ENCODE measurements at regions not wholly inside any gene's neighbourhood (a gene's known extent, or its start where the extent isn't known, plus 50 kb on each side); places are given as distances from the start of the nearest gene placed in this dataset.

DNA sequence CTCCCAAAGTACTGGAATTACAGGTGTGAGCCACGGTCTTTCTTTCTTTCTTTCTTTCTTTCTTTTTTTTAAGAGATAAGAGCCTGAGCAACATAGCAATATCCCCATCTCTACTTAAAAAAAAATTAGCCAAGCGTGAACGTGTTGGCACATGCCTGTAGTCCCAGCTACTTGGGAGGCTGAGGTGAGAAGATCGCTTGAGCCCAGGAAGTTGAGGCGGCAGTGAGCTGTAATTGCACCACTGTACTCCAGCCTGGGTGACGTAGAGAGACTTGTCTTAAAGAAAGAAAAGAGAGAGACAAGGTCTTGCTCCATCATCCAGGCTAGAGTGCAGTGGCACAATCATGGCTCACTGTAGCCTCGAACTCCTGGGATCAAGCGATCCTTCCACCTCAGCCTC is 162.0 kb upstream of the MLN start:
- H3K27ac ChIP-seq (ENCODE audit: low read depth, low read length) = no peak overlapping the region
- no peaks in the 10 kb centered on the region for H3F3A ChIP-seq (ENCODE audit: control insufficient read depth, insufficient read depth)
- no peak overlapping the region for H3K4me3 ChIP-seq (ENCODE audit: low read length)
- H3K9me2 ChIP-seq (replicated peaks; ENCODE audit: control insufficient read depth, low read length) = no peaks in the 10 kb centered on the region
- no peaks in the 10 kb centered on the region for H3K9me3 ChIP-seq (ENCODE audit: control insufficient read depth, insufficient read depth, low read length)
- TF ChIP-seq, protein P1, sequence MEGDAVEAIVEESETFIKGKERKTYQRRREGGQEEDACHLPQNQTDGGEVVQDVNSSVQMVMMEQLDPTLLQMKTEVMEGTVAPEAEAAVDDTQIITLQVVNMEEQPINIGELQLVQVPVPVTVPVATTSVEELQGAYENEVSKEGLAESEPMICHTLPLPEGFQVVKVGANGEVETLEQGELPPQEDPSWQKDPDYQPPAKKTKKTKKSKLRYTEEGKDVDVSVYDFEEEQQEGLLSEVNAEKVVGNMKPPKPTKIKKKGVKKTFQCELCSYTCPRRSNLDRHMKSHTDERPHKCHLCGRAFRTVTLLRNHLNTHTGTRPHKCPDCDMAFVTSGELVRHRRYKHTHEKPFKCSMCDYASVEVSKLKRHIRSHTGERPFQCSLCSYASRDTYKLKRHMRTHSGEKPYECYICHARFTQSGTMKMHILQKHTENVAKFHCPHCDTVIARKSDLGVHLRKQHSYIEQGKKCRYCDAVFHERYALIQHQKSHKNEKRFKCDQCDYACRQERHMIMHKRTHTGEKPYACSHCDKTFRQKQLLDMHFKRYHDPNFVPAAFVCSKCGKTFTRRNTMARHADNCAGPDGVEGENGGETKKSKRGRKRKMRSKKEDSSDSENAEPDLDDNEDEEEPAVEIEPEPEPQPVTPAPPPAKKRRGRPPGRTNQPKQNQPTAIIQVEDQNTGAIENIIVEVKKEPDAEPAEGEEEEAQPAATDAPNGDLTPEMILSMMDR (IDR thresholded peaks at IDR 0.05; ENCODE audit: low read depth, low read length, poor library complexity, severe bottlenecking) = no peak
- no peak for TF ChIP-seq EZH2phosphoT487 (IDR thresholded peaks at IDR 0.05; ENCODE audit: borderline replicate concordance, low read length)
- H3K79me2 ChIP-seq (ENCODE audit: control insufficient read depth, low read length) = no peaks in the 10 kb centered on the region
- H3K36me3 ChIP-seq (ENCODE audit: control insufficient read depth, low read length) = no peaks in the 10 kb centered on the region
- H3K4me1 ChIP-seq (ENCODE audit: control insufficient read depth, low read length) = no peaks in the 10 kb centered on the region
- H3K27me3 ChIP-seq (ENCODE audit: control insufficient read depth, low read length) = peaks cover 16% of the 10 kb centered on the region
- H4K20me1 ChIP-seq (ENCODE audit: control insufficient read depth, insufficient read depth, low read depth, low read length) = no peaks in the 10 kb centered on the region
- H3K4me2 ChIP-seq (ENCODE audit: low read length) = no peak overlapping the region

DNA sequence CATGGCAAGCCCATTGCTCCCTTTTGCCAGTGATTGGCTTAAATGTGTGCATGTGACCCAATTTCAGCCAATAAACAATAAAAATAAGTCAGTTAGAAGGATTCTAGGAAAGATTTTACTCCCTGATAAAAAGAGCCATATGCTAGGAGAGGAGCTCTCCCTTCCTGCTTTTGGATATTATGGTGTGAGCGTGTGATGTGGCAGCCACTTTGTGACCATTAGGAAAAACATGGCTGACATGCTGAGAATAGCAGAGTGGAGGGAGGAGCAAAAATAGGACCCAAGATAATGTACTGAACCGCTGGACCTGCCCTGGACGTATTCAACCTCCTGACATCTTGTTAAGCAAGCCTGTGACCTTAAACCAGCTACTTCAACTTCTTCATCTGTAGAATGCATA is 160.6 kb upstream of the MLN start:
- no peaks in the 10 kb centered on the region for H3F3A ChIP-seq (ENCODE audit: control insufficient read depth, insufficient read depth)
- H3K4me3 ChIP-seq (ENCODE audit: low read length) = no peak overlapping the region
- H3K4me2 ChIP-seq (ENCODE audit: low read length) = no peak overlapping the region
- no peak overlapping the region for H3K27ac ChIP-seq (ENCODE audit: low read depth, low read length)
- H3K4me1 ChIP-seq (ENCODE audit: control insufficient read depth, low read length) = no peaks in the 10 kb centered on the region
- no peaks in the 10 kb centered on the region for H3K9me3 ChIP-seq (ENCODE audit: control insufficient read depth, insufficient read depth, low read length)
- no peaks in the 10 kb centered on the region for H3K9me2 ChIP-seq (replicated peaks; ENCODE audit: control insufficient read depth, low read length)
- no peaks in the 10 kb centered on the region for H3K79me2 ChIP-seq (ENCODE audit: control insufficient read depth, low read length)
- peaks cover 13% of the 10 kb centered on the region for H3K27me3 ChIP-seq (ENCODE audit: control insufficient read depth, low read length)
- no peaks in the 10 kb centered on the region for H3K36me3 ChIP-seq (ENCODE audit: control insufficient read depth, low read length)
- TF ChIP-seq, protein P1 (IDR thresholded peaks at IDR 0.05; ENCODE audit: low read depth, low read length, poor library complexity, severe bottlenecking) = no peak
- TF ChIP-seq EZH2phosphoT487 (IDR thresholded peaks at IDR 0.05; ENCODE audit: borderline replicate concordance, low read length) = no peak
- H4K20me1 ChIP-seq (ENCODE audit: control insufficient read depth, insufficient read depth, low read depth, low read length) = no peaks in the 10 kb centered on the region

DNA sequence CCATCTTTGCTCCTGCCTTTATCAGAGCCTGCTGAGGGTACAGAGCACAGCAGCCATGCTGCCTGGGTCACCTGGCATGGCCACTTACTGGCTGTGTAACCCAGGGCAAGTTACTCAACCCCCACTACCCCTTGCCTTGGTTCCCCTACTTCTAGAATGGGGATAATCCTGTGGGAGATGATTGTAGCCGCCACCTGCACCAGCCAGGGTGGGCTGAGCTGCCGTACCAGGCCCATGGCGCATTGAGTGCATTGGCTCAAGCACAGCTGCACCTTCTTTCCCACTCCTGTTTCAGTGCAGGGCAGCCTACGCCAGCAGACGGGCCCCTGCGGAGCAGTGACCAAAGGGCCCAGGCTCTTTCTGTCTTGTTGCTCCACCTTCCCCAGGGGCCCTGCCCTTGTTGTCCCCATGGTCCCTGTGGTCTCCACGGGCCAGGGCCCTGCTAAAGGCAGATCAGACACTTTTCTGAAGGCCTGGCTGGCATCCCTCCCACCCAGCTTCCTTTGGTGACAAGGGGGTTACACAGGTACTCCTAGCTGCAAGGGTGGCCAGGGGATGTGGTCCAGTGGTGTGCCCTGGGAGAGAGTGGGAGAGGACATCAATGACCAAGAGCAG is 159.4 kb upstream of the MLN start:
- H3K9me2 ChIP-seq (replicated peaks; ENCODE audit: control insufficient read depth, low read length) = no peaks in the 10 kb centered on the region
- H3K36me3 ChIP-seq (ENCODE audit: control insufficient read depth, low read length) = no peaks in the 10 kb centered on the region
- no peaks in the 10 kb centered on the region for H3K79me2 ChIP-seq (ENCODE audit: control insufficient read depth, low read length)
- TF ChIP-seq, protein P1 (IDR thresholded peaks at IDR 0.05; ENCODE audit: low read depth, low read length, poor library complexity, severe bottlenecking) = no peak
- no peak for TF ChIP-seq EZH2phosphoT487 (IDR thresholded peaks at IDR 0.05; ENCODE audit: borderline replicate concordance, low read length)
- H3K4me1 ChIP-seq (ENCODE audit: control insufficient read depth, low read length) = no peaks in the 10 kb centered on the region
- no peak overlapping the region for H3K4me3 ChIP-seq (ENCODE audit: low read length)
- no peak overlapping the region for H3K4me2 ChIP-seq (ENCODE audit: low read length)
- no peaks in the 10 kb centered on the region for H3F3A ChIP-seq (ENCODE audit: control insufficient read depth, insufficient read depth)
- no peaks in the 10 kb centered on the region for H3K9me3 ChIP-seq (ENCODE audit: control insufficient read depth, insufficient read depth, low read length)
- peaks cover 11% of the 10 kb centered on the region; the same call in 1 of the 2 replicates for H3K27me3 ChIP-seq (ENCODE audit: control insufficient read depth, low read length)
- no peak overlapping the region for H3K27ac ChIP-seq (ENCODE audit: low read depth, low read length)
- no peaks in the 10 kb centered on the region for H4K20me1 ChIP-seq (ENCODE audit: control insufficient read depth, insufficient read depth, low read depth, low read length)
